ENCODE measurements at regions not wholly inside any gene's neighbourhood (a gene's known extent, or its start where the extent isn't known, plus 50 kb on each side); places are given as distances from the start of the nearest gene placed in this dataset.
"Not testable (repeated sequence)": the region's sequence is repeated elsewhere in the genome, so short reads cannot be mapped to it uniquely, and the experiment has no call there.

DNA sequence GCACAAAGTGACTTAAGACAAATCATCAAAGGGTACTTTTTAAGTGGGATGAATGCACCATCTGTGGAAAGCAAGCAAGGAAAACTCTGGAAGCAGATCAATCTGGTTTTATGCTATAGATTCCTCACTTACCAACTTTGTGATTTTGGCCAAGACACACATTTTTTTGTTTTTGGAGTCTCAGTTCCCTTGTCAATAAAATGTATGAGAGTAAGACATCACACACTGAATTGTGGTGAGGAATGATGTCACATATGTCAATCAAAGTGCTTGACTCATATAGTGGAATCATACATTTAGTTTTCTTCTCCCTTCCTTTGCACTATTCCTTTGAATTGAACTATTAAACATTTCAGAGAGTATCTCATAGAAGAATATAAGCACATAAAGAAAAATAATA is 620.5 kb upstream of the CITED2 start:
- DNase-seq, result no peak

DNA sequence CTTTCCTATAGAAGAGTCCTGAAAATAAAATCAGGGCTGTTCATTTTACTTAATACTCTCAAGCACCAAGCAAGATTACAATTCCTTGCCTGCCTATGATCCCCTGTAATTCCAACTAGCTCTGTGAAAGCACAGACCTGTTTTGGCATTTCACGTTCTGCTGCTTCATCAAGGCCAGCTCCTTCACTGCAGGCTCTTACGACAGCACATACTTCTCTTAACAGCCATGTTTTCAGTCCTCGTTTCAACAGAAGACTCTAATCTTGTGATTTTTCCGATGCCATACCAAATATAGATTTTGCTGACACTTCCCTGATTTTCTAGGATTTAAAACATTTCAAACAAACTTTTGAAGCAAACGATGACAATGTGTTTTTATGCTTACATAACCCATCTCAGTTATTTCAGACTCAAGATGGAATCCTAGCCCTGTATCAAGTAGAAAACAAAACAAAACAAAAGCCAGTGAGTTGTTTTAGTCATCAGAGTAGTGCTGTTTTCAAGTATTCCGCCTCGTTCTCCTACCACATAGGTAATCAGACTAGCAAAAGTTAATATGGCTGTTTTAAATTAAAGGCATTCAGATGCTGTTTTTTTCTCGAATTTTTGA is 616.5 kb upstream of the CITED2 start:
- no peak for DNase-seq

DNA sequence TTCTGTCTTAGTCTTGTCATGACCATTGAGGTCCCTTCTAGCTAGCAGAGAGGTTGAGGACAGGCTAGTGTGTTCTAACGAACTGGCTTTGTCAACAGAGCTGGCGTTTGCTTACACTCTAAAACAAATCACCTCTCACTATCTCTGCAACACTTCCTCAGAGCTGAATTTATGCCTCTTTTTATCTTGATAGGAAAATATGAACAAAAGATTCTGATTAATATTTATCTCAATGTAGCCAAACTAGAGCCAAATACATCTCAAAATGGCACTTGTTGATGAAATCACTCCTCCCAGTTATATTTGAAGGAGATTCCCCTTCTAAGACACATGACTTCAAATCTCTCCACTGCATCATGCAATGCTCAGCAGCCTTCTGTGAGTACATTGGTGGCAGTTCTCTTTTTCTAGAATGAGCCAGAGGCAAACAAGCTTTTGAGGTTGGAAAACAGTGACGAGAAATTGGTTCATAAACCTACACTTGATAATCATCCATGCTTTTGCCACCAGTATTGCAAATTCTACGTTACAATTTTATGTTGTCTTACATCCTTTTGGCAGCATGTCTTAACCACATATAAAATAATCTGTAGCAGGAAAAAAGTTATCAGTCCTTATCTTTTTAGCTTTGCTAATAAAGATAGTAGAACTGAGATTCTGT is 615.7 kb upstream of the CITED2 start:
- no peak for DNase-seq

DNA sequence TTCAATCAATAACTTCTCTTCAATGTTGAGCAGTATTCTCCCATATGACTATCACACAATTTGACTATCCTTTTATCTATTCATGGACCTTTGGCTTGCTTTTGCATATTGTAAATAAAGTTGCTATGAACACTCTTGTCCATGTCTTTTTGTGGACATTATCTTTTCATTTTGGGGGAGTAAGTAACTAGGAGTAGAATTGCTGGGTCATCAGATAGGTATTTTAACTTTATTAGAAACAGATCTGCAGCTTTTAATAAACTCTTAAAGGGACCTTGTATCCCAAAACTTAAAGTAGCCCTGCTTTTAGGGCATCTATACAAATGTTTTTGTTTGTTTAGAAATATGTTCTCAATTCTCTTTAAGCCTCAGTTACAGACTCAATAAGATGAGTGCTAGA is 614.2 kb upstream of the CITED2 start:
- DNase-seq, result no peak

DNA sequence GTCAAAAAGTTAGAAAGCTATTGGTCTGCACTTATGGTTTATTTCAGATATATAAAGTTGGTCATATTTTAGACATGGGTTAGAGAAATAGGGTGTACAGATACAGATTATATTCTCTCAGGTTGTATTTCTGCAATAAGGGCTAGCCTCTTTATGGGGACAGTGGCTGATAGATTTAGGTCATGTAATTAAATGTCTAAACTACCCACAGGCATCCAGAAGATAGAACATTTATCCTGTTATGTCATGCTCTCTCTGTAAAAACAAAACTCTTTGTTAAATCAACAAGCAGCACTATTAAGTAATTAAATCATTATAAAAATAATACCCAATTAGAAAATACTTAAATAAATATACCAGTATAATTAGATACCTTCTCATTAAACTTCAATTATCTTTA is 612.6 kb upstream of the CITED2 start:
- no peak for DNase-seq

DNA sequence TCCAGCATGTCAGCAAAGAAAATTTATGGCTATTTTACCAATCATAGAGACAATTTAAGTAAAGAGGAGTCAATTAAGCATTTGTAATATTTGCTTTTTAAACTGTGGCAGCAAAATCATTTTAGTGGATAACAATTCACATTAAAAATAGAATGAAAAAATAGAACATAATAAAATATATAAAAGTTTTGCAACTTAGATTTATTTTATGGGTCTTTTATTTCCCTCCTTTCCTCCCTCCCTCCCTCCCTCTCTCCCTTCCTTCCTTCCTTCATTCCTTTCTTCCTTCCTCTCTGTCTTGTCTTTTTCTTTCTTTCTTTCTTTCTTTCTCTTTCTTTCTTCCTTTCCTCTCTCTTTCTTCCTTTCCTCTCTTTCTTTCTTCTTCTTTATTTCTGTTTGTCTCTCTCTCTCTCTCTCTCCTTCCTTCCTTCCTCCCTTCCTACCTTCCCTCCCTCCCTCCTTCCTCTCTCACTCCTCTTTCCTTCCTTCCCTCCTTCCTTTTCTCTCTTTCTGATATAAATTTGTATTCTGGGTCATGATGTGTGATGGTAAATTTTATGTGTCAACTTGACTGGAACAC is 610.9 kb upstream of the CITED2 start:
- DNase-seq, result no peak

DNA sequence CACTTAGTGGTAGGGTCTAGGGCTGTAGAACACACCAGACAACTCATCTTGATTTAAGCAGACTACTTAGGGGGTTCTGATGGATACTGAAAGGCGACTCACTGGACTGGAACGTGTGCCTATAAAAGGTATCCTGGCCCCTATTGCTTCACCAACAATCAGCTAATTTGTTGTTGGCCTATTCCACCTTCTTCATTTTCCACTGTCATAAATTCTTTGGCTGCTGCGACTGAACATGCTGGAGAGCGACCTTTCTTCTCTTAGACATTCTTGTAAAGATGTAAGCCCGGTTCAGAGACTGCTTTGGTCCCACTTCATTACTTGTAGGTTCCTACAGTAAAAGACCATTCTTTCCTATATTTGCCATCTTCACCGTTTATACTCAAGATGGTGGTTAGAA is 609.9 kb upstream of the CITED2 start:
- no peak for DNase-seq

DNA sequence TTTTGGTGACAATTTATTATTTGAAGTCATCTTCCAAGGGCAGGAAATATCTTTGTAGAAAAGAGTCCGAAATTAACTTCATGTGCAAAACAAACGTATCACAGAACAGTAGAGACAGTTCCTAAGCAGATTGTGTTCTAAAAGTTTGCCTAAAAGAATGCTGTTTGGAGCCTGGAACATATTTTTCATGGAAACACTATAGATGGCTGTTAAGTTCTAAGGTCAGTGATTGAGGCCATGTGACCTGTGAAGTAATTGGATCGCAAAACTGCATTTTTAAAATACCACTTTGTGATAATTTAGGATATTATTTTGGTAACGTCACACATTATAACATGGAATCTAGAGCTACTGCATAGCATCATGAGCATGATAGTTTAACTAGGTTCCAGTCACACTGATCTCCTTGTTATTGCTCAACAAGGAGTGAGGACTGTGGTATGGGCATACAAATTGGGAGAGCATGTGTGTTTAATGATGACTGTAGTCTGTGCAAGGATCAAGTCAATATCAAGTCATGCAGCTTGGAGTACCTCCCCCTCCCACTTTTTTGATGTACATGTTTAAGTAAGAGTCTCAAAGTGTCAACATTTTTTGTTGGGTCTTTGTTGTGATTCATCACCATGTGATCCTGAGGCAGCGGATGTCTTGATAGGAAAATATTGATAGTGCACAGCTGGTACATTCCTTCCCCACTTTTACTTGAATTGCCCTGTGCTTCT is 609.3 kb upstream of the CITED2 start:
- no peak for DNase-seq

DNA sequence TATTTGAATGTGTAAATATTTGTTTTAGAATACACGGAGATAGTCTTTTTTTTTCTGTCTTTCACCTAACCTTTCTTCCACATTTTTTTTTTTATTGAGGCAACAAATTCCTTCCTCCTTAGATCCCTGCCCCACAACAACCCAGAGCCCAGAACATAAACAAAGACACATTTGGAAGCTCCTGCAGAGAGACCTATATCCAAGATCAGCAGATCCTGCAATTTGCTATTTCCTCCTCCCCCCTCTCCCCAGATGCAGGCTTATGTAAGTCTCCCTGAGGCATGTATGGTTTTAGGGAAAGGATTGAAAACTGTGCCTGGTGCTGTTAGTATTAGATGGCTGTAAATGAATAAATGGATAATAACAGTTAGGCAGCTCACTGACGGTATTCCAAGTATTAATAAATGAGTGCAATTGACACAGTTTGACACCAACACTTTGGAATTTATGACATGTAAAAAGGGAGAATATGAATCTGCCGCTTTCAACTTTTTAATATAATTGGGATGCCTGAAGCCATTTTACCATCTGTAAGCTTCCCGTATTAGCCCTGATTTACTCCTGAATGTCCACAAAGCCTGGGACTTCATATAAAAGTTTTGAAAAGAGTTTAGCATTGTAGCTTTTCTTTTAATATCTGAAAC is 608.3 kb upstream of the CITED2 start:
- DNase-seq, result no peak

DNA sequence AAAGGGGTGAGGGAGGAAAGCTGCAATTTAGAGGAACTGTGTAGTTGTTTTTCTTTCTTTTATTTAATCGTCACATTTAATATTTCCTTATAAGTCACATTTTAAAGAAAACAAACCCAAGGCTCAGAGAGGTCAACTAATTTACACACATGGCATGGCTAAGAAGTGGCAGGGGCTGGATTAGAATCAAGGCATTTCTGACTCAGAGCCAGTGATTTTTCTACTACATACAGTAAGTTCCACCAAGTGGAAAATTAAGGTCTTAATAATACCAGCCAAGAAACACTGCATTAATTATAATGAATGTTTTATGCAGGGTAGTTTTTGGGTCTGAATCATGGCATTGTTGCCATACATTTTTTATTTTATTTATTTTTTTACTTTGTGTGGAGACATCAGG is 607.7 kb upstream of the CITED2 start:
- no peak for DNase-seq

DNA sequence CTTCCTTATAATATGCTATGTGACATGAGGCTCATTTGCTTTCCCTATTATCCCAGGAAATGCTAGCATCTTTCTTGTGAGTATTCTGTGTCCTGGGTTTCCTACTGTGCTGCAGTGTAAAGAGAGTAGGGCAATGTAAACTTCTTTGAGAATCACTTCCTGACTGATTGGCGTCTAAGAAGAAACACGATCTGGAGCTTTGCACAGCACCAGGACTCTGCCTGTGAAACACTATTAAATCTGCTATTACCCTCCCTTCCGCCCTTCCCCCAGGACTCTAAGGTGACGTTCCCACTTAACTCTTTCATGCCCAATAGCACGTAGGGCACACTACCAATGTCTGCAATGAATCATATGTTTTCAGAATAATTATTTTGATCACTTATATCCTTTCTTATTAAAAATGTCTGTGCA is 607.3 kb upstream of the CITED2 start:
- DNase-seq, result no peak

DNA sequence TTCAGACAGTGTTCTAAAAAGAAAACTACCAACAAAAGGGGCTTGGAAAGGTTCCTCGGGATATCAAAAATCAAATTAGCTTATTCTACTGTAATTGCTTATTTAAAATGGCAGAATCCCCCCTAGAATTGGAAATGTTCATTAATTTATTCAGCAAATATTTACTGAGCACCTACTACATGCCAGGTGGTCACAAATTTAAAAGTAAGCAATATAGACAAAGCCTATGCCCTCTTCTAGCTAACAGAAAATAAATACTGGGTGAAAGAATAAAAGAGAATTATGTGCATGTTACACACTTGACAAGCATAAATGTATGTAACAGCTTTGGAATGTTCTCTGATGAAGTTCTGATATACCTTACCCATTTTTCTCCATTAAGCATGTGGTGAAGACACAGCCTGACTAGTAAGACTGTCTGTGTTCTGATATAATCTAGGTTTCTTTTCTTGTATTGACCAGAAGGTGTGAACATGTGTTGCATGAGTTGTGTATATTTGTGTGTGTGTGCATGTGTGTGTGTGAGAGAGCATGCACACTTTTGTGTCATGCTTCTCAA is 606.7 kb upstream of the CITED2 start:
- DNase-seq, result no peak

DNA sequence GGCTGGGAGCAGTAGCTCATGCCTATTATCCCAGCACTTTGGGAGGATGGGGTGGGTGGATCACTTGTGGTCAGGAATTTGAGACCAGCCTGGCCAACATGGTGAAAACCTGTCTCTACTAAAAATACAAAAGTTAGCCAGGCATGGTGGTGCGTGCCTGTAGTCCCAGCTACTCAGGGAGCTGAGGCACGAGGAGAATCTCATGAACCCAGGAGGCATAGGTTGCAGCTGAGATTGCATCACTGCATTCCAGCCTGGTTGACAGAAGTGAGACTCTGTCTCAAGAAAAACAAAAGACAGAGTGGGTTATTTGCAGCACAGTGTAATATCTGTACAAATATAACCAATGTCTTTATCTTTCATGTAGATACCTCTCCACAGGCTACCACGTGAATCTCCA is 606.2 kb upstream of the CITED2 start:
- DNase-seq, result not testable (repeated sequence)

DNA sequence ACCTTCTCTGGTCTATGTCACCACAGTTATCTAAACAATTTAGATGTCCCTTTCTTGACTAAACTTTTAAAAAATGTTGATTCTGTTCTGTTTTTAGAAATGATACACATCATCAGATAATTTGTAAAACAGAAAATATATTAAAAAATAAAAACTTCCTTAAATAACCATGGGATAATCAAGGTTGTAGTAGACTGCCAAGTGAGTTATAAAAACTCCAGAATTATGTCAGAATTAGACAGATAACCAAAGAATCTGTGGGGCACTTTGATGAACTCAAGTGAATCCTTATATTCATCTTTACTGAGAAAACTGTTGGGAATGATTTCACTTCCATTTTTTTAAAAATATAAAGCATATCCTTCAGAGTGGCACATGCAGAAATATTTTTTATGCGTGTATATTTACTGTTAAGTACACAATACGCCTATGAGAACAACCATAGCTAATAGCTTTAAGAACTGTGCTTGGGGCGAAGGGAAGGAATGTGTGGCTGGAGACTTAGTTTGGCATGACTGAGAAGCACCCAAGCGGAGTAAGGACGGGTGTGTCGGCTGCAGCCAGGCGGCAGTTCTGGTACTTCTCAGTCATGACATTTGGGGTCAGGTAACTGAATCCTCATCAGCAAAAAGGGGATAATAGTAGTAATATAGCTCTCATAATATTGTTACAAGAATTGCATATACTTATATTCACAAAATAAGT is 604.7 kb upstream of the CITED2 start:
- no peak for DNase-seq

DNA sequence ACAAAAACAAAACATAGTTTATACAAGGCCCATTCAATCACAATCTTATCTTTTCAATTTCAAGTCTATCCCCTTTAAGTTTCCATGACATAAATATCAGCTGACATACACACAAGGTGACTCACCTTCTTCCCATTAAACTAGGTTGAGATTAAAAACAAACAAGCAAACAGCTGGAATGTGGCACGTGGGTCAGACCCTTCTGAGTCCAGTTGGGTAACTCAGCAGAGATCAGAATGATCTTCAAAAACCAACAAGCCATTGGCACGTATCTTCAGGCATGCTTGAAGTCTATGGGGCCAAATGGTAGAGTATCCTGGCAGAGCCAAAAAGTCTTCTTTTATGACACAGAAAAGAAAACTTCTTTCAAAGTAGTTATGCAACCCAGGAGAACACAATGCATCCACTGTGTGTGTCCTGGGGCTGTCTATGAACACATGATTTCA is 603.5 kb upstream of the CITED2 start:
- DNase-seq, result no peak

DNA sequence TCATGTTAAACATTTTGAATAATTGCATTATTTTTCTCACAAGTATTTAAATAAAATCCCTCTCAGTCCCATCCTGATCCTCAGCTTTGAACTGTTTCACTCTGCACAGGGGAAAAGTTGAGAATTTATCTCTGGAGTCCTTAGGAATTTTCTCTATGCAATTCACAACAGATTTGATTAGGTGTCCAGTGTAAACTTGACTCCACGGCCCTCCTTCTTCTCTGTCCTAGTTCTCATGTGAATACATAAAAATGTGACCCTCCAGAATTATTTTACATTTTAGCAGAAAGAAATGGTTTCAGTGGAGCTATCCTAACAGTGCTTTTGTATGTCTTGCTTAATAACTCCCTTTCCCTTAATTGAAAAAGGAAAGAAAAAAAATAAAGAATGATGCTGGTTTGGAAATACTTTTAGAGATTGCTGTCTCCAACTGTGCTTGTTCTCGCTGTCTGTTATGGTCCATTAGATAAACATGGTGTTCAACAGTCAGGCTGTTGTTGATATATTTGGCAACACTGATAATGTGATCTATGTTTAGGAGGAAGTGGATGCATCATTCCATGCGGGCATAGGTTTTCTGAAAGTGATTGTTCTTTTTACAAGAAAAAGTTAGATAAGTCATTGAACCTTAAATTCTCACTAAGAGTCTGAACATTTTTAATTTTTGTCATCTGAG is 599.4 kb upstream of the CITED2 start:
- DNase-seq, result no peak

DNA sequence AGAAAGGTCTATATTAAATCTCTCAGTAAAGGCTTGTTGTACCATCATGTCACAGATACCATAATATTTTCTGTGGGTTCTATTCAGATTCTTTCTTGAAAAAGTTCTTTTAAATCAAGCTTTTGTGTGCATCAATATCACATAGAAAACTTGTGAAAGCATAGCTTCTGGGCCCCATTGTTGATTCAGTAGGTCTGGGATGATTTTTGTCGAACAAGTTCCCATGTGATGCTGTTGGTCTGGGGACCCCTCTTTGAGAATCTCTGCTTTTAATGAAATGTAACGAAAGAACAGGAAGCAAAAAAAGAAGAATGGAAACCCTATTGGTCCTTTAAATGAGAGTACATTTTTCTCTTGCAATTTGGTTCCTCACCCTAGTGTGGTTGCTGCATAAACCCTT is 597.7 kb upstream of the CITED2 start:
- DNase-seq, result no peak

DNA sequence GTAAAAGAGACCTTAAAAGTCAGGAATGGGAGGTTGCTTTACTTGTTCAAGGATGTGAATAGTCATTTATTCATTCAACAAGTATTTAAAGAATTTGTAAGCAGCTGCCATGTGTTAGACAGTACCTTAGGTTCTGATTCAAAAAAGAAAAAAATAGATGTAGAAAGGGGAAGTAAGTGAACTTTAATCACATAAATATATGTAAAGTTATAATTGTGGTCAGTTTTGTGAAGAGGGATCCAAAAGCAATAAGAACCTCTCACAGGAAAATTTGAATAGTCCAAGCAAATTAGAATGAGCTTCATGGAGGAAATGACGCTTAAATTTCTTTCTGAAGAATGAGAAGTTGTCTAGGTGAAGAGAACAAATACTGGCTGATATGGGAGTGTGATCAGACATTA is 596.1 kb upstream of the CITED2 start:
- no peak for DNase-seq

DNA sequence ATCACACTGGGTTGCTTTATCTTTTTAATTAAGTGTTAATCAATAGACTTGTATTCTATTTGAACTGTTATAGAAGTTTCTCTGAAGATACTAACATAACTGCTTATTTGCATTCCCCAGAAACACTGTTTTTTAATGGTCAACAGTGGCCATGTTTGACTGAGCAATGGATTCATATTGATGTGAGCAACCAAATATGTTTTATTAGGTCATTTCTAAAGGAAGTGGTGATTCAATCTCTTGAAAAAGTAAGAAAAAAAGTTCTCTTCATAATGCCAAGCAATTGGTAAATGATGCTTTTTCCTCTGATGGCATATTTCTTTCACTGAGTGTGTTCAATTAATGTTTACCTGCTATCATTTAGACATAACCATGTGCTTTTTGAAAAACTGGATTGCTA is 593.0 kb upstream of the CITED2 start:
- DNase-seq, result no peak

DNA sequence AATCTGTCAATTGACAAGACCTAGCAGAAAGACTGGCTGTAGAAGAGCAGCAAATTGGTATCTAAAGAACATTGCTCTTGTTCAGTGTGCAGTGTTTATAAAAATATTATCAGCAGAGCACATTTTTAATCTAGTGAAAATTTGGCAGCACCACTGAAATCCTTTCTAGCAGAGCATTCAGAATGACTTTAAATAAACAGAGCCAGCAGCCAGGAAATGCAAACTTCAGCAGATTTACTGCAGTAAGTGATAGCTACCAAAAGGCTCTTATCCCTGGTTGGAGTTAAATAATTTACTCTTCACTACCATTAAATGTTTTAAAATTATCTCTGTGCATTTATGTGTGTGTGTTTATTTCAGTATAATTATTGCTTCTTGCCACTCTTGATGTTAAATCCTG is 590.9 kb upstream of the CITED2 start:
- DNase-seq, result no peak

DNA sequence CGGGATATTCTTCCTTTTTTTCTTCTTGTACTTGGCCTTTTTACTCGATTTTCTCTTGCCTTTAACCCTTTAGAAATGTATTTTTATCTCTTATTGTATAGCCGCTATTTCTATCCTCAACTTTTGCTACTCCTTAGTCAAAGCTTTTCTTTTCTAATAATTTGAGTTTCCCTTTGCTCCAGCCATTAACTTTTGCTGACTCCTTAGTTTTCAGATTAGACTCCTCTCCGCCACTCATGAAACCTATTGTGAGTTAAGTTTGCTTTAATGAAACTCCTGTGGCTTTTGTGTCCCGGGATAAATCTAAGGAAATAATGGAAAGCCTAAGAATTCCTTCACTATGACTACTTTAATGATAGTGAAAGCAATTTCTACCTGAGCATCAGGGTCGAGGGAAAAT is 590.3 kb upstream of the CITED2 start:
- no peak for DNase-seq

All from activated CD4-positive, alpha-beta T cell treated with anti-CD3 and anti-CD28 coated beads, Interleukin-2, amount 50 U/mL, for 1 hour (primary cell).